GM21381 (cell line): ENCODE measurements at regions not wholly inside any gene's neighbourhood (a gene's known extent, or its start where the extent isn't known, plus 50 kb on each side); places are given as distances from the start of the nearest gene placed in this dataset.
"Not testable (repeated sequence)": the region's sequence is repeated elsewhere in the genome, so short reads cannot be mapped to it uniquely, and the experiment has no call there.

Source experiments
- ATAC-seq: cut with Tn5 transposase; IDR thresholded peaks from one replicate; pipeline ENCODE4 v1.9.1; 2021; ENCODE audit warnings: mild to moderate bottlenecking, moderate library complexity; ENCODE audit not compliant: unreplicated experiment

DNA sequence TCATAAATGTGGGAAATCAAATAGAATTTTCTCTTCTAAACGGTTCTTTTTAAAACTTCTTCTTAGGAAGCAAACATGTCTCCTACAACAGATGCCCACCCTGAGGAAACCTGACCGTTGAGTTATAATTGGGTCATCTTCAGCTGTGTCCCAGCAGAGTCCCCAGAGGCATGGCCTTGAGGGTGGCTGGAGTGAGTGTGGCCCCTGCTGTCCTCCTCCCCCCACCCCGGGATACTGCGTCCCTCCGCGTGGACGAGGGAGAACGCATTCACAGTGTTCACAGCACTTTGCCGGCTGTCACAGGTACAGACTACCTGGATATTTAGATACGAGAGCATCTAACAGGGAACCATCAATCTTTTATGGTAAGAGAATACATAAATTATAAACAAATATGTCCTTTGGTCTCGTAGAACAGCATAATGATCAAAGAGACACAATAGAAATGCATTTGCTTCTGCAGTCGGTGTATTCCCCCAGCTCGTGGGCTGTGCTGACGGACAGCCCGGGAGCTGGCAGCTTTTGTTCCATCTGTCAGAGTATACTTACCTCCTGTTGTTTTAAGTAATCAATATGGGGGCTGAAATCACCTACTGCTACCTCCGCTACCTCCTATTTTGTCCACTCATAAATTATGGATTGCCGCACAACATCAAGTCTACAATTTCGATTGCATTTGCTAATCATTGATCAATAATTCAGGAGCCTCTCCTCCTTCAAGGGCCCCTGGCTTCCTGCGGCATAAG is 214.7 kb downstream of the IRX2 start:
- ATAC-seq, result no peak

DNA sequence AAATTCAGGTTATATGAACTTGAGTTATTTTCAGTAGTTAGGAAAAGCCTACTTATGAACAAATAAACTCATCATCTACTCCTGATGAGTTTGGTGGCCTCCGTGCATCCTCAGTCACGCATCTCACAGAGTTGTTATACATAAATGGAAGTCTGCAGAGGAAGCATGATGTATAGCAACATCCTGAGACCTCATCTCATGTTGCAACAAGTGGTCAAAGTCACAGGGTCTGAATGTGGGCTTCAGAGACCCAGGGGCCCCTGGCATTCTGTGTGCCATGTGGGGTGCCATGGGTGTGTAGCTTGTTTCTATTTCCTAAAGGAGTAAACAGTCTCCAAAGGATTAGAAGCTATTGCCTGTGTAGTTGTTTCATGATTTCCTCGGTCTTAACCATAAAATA is 216.5 kb downstream of the IRX2 start:
- ATAC-seq, result no peak

DNA sequence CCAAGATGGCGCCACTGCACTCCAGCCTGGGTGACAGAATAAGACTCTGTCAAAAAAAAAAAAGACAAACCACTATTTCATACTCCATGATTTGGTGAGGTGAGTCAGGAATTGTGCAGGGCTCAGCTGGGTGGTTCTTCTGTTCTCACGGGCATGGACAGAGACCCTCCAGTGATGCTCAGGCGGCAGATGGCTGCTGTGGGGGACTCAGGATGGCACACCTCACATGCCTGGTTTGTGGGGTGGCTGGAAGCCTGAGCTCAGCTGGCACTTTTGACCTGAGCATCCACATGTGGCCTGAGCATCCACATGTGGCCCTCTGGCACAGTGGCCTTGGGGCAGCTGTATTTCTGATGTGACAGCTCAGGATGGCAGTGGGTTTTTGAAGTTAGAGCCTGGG is 217.2 kb downstream of the IRX2 start:
- no peak for ATAC-seq

DNA sequence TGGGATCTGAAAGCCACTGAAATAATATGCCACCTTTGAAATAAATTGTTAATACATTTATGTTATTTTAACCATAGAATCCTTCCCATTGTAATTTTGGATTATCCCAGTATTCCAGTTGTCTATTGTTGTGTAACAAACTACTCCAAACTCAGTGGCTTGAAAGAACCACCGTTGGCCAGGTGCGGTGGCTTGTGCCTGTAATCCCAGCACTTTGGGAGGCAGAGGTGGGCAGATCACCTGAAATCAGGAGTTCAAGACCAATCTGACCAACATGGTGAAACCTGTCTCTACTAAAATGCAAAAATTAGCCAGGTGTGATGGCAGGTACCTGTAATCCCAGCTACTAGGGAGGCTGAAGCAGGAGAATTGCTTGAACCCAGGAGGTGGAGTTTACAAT is 217.6 kb downstream of the IRX2 start:
- ATAC-seq, result not testable (repeated sequence)

DNA sequence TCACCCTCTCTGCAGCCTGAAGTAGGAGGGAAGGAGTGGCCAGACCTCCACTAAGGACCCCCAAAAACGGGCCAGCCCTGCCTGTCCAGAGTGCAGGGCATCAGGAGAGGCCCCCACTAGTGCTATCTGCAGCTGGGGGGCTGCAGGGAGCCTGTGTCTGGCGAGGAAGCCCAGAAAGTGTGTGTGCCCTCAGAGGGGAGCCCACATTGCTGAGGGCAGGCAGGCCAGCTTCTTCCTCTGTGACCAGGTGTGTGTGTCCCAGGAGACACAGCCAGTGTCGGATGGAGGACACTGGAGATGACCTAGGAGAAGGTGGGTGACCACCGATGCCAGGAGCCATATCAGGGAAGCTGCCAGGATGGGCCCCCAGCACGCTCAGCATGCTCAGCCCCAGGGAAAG is 218.7 kb downstream of the IRX2 start:
- ATAC-seq, result no peak

DNA sequence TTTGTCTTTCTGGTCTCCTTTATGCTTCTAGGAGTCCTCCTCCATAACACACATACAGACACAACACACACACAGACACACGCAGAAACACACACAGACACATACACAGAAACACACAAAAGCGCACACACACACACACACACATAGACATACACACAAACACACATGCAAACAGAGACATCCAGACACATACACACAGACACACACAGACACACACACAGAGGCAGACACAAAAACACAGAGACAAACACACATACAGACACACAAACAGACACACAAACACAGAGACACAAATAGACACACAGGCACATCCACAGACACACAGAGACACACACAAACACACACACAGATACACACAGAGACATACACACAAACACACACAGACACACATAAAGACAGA is 220.2 kb downstream of the IRX2 start:
- ATAC-seq, result no peak

DNA sequence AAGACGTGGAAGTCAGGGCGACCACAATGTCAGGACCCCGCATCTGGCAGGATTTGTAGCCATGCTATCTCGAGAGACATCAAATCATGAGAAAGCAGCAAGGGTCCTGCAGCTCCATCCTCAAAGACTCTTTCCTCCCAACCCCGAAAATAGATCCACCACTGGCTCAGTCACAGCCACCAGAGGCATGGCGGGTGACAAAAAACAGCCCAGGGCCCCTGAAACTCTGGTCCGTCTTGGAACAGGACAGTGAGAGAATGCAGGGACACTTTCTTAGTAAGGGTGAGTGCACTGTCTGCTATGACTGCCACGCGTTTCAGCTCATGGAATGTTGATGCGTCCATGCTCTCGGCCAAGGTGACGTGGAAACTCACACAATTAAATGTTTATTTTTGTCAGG is 220.9 kb downstream of the IRX2 start:
- no peak for ATAC-seq

DNA sequence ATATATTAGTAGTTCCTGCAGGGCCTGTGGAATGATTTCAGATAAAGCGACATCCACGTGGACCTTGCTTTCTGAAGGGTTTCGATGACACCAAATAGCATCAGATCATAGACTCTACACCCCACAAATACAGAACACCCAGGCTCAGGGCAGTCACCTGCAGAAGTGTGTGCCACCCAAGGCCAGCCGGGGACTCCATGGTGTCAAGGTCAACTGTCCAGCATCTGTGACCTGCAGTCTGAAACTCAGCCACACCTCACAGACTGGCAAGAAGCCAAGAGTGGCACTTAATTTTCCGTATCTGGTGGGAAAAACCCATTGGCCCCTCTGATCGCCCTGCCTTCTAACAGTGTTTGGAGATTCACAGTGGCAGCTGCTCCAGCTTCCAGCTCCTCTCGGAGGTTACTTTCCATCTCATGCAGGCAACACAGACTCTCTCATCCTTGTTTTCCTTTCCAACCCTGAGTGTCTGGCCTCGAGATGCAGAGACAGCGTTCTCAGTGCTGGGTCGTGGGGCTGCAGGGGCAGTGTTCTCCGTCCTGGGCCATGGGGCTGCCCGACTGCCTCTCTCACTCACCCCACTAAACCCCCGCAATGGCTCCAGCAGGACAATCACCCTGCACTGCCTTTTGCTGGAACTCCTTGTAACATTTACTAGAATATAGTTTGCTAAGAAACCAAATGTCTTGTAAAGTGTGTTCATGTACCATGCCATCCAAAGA is 221.9 kb downstream of the IRX2 start:
- ATAC-seq, result no peak

DNA sequence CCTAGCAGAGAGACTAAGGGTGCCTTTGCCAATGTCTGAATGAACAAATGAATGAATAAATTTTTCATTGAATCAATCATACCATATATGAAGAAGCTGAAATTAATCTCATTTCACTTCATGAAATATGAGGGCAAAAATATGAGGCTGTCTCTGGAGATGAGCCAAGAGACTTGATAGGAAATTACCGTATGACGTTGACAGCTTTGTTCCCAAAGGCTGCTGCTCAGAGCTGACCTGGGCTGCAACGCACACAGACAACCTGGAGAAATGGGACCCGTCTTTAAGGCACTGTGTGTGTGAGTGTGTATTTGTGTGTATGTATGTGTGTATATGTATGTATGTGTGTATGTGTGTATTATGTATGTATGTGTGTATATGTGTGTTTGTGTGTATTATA is 226.1 kb downstream of the IRX2 start:
- no peak for ATAC-seq

DNA sequence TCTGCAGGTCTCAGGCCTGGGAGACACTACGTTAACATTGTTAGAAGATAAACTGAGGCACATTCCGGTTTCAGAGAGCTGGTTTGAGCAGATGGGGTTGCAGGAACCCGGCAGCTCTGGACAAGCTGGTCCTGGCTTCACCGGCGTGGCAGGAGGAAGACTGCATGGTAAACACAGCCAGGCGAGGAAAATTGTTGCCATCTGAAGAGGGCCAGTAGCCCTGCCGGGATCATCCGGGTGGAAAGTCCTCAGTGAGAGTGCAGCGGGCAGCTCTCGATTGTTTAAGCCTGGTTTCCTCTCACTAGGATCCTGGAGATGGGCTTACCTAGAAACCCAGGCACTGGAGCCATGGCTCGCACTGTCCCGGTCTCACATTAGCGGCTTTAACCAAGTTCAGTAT is 226.9 kb downstream of the IRX2 start:
- no peak for ATAC-seq

DNA sequence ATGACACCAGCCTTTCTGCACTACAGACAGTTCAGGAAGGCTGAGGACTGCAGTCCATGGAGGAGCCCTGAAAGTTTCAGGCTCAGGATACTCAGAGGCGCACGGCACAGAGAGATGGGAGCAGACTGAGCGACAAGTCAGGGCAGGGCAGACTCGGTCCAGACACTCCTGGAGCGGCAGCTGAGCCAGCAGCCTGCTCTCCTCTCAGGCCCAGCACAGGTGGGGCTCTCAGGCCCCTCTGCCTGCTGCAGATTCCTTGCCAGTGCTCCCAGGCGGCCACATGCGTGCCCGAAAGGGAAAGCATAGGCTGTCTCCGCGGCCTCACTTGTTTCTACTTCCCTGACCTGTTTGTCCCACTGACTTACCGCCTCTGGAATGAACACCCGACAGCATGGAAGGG is 228.3 kb downstream of the IRX2 start:
- no peak for ATAC-seq

DNA sequence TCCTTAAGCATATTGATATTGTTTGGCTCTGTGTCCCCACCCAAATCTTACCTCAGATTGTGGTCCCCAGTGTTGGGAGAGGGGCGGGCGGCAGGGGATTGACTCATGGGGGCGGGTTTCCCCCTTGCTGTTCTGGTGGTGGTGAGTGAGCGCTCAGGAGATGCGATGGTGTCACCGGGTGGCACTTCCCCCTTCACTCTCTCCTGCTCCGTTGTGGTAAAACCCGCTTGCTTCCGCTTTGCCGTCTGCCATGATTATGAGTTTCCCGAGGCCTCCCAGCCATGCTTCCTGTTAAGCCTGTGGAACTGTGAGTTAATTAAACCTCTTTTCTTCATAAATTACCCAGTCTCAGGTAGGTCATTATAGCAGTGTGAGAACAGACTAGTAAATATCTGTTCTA is 229.1 kb downstream of the IRX2 start:
- ATAC-seq, result no peak

DNA sequence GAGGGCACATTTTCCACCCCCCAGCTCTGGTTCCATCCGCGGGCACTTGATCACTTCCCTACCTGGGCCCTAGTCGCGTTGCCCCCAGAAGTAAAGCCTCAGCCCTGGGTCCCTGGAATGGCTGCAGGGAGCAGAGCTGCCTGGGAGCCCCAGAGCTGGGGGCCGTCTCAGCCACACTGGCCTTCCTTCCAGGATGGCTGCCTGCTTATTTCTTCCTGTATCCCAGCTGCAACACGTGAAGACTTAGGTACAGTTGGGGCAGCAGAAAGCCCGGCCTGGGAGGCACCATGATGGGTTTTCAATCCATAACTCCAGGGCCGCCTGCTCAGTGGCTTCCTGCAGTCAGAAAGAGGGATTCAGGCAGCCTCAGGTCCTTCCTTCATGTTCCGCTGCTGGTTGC is 232.3 kb downstream of the IRX2 start:
- no peak for ATAC-seq

DNA sequence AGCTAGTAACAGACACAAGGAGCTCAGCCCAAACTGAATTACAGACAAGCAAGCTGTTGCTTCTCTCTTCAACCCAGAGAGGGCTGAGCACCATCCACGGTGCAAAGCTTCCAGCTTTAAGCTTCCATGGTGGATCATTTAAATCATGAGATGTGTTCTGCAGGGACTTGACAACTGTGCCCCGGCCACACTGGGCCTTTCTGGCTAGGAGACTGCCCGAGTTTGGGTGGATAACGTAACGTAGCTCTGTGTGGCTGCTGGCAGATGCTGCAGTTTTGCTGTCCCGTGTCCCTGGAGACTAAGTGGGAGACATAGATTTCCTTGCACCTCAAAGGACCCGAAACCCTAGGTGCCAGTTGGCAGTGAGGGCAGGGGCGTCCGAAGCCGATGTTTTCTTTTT is 234.0 kb downstream of the IRX2 start:
- no peak for ATAC-seq

DNA sequence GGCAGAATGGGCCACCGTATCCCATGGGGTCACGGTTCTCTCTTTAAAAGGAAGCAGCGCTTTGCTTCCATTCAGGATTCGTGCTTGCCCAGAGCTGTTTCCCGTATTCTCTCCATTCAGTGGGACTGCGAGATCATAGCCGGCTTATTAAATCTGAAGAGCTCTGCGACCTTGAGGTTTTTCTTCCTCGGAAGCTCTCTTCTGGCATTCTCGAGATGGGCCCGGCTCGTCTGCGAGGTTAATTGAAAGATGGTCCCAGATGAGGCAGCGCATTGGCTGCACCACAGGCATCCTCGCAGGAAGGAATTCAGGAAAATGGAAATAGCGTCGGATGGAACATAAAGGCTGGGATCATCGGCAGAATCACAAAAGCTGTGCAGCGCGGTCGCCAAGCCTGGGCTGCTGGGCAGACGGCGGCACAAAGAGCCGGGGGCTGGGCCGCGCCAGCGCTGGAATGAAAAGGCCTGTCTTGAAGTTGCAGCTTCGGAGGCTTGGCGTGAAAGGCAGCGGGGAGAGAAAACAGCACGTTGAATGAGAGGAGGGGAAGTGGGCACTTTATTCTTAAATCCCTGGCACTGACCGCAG is 236.2 kb downstream of the IRX2 start:
- no peak for ATAC-seq

DNA sequence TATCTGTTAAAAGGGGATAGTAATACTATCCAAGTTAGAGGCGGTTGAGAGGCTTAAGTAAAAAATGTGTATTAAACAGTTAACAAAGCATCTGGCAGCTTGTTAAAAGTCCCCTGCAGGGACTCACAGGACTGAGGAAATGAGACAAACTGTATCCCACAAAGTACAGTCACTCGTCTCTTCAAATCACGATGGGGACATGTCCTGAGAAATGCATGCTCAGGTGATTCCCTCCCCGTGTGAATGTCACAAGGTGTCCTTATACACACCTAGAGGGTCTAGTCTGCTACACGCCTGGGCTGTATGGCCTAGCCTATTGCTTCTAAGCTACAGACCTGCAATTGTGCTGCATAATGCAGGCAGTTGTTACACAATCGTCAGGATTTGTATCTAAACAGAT is 237.0 kb downstream of the IRX2 start:
- no peak for ATAC-seq

DNA sequence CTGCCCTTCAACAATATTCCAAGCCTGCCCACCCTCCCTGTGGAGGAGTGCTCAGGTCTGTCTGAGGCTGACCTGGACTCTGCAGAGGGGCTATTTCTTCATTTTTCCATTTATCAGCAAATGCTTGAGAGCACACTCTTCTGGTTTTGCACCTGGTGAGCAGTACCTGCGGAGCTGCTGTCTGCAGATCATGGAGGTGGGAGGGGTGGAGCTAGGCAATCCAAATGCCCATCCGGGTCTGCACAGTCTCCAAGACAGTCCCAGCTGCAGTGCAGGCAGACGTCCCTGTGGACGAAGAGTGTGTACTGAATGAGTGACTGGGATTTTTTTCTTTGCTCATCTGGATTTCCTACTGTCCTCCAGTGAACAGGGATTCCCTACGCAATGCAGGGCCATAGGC is 239.8 kb downstream of the IRX2 start:
- ATAC-seq, result no peak

DNA sequence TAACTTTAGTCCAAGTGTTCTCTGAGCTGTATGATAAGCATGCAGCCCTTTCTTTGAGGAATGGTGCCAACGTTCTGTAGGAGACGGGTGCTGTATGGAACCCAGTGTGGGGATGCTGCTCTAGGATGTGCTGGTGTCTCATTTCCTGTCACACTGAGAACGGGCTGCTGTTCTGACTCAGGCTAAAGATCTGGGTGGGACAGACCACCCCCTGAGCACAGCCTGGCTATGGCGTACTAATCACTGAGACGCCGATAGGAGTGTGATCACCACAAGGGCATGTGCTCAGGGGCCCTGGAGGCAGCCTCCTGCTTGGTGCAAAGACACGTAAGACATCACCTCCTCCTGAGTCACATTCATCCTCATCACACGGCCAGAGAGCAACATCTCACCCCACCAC is 240.4 kb downstream of the IRX2 start:
- ATAC-seq, result no peak

DNA sequence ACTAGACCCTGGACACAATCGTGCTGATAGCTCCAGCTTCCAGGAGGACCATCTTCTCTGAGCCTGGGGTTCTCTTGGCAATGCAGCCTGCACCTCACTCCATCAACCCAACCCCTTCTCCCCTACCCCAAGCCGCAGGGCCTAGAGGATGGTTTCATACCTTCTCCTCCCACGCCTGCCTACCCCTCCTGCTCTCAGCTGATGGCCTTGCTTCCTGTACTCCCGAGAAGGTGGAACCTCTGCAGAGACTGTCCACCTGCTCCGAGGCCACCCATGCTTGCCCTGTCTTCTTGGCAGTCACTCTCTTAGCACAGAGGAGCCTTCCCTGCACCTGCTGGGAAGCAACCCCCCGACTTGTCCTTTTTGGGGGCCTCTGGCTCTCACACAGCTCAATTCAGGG is 241.9 kb downstream of the IRX2 start:
- no peak for ATAC-seq

DNA sequence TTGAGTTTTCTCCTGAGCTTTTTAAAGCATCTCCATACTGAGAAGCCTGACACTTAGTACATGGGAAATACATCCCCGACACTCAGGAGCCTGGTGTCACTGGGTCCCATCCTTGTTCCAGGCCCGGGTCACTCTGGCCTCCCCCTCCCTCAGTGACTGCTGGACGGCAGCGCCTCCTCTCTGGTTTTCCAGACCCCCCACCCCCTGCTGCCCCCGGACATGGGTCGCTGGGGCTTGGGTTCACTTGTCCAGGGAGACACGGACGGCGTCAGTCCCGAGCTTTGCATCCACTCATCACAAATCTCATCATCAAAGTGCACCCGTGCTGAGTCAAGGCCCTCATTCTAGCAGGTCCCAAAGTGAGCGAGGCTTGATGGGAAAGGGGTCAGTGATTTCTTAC is 243.0 kb downstream of the IRX2 start:
- no peak for ATAC-seq

DNA sequence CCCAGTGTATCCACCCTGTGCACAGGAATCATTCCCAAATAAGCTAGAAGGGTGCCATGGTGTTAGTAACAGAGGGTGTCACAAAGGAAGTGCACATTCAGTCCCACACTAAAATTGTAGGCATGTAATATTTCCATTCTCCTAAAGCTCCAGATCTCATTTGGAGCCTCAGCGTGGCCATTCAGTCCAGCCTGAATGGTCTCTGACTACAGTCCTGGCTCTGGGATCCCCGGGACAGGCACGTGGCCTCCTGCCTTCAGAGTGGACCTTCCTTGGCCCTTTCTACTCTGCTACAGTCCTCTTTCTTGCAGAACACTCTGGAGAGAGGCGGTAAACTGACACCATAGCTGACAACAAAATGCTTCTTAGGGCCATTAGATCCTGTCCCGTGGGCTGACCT is 243.9 kb downstream of the IRX2 start:
- ATAC-seq, result no peak

DNA sequence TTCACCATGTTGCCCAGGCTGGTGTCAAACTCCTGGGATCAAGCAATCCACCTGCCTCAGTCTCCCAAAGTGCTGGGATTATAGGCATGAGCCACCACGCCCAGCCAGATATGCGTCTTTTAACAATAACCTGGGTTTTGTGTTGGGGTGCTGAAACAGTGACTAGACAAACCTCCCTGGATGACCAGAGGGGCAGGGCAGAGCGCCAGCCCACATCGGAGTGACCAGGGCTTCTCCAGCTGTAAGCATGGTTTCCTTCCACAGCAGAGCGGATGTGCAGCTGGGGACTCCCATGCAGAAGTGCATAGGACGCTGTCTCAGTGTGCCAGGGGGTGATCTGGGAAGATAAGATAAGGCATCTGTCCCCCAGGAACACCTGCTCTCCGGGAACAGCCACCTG is 244.9 kb downstream of the IRX2 start:
- no peak for ATAC-seq
